Stomach (tissue), 8 donors: ENCODE measurements at regions not wholly inside any gene's neighbourhood (a gene's known extent, or its start where the extent isn't known, plus 50 kb on each side); places are given as distances from the start of the nearest gene placed in this dataset.

Source experiments
- DNase-seq, 2 donors: peaks; one replicate each; pipeline versions ENCODE4 v3.0.0 to v3.0.0-alpha.2; 2013 to 2019
- H3K27ac ChIP-seq, 5 donors: fragments of 200-600 bp in 4 of 5; sonication (generic) in 4 of 5; one replicate each; pipeline ENCODE4 v1.5.1; 2013 to 2019; ENCODE audit warnings: mild to moderate bottlenecking in 1 of 5, moderate library complexity in 1 of 5
- H3K27me3 ChIP-seq, 3 donors: fragments of 200-600 bp; sonication (generic); one replicate each; pipeline ENCODE4 v1.5.1; 2017 to 2019; ENCODE audit warnings: mixed run types in 1 of 3
- H3K36me3 ChIP-seq, 4 donors: fragments of 200-600 bp; sonication (generic); 1 replicate in 3 of 4; 2 replicates in 1 of 4; pipeline ENCODE4 v1.5.1; 2016 to 2019
- H3K4me1 ChIP-seq, 4 donors: fragments of 200-600 bp; sonication (generic); one replicate each; pipeline ENCODE4 v1.5.1; 2016 to 2019
- H3K4me3 ChIP-seq, 4 donors: fragments of 200-600 bp; sonication (generic) in 3 of 4; one replicate each; pipeline ENCODE4 v1.5.1; 2016 to 2019; ENCODE audit warnings: mild to moderate bottlenecking in 1 of 4
- H3K9me3 ChIP-seq, 4 donors: fragments of 200-600 bp; sonication (generic); one replicate each; pipeline ENCODE4 v1.5.1; 2016 to 2019
- CTCF ChIP-seq, 7 experiments: fragments of 450-650 bp in 4 of 7; fragments of 200-600 bp in 3 of 7; sonication (generic) in 3 of 7; IDR thresholded peaks; one replicate each; pipeline ENCODE4 v1.5.1; 2016 to 2019; ENCODE audit warnings: antibody characterized with exemption in 7 of 7, control low read depth in 2 of 7, mild to moderate bottlenecking in 1 of 7
- EP300 ChIP-seq: sonication (generic); formaldehyde crosslinking; IDR thresholded peaks from one replicate; pipeline ENCODE4 v1.6.1; 2017; ENCODE audit warnings: antibody characterized with exemption
- POLR2A ChIP-seq, 4 donors: fragments of 450-650 bp; IDR thresholded peaks; one replicate each; pipeline ENCODE4 v1.6.1; 2016; ENCODE audit warnings: antibody characterized with exemption in 4 of 4, control low read depth in 2 of 4, mild to moderate bottlenecking in 1 of 4, moderate library complexity in 1 of 4
- POLR2AphosphoS5 ChIP-seq, 3 donors: sonication (generic); formaldehyde crosslinking; IDR thresholded peaks; one replicate each; pipeline ENCODE4 v1.6.1; 2016; ENCODE audit warnings: antibody characterized with exemption in 3 of 3
- WGBS, 5 donors: extraction: QIAGEN DNeasy Blood & Tissue Kit in 3 of 5; methylation state at CpG; one replicate each; pipeline versions ENCODE4 v1.1.5 to v1.1.7; 2013 to 2018; 5-methylcytosine and 5-hydroxymethylcytosine counted together
- intact Hi-C: fragments of 100-400 bp; cut with DNase I; formaldehyde crosslinking; loops from one replicate; pipeline ENCODE4 v1.15.1; 2023; ENCODE audit warnings: low total_unique reads
- donor health status: healthy with polysubstance abuse.
- donor health status: Bipolar disorder and iron deficiency.
- donor health status: healthy.

DNA sequence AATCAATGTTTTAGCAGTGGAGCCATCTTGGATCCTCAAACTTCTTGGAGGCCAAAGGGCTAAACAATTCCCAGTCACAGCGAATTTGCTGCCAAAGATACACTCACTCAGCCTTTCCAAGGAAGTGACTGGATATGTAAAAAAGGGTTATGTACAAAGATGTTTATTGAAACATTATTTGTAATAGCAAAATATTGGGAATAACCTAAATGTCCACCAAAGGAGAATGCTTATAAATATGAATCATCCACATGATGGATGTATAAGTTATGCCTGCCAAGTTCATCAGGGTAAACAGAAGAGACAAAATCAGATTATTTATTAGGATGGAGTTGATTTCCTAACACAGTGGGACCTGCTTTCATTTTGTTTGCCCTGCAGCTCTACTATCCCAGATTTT, 145.2 kb upstream of the ABCA1 start:
- Histone ChIP-seq H3K4me3 (no peak overlapping the region), H3K27ac (no peak overlapping the region), H3K36me3 (no peaks in the 10 kb centered on the region), H3K4me1 (peaks cover 0 to 3% (median 0%) of the 10 kb centered on the region in 4 donors), H3K9me3 (no peaks in the 10 kb centered on the region), H3K27me3 (no peaks in the 10 kb centered on the region)
- WGBS, 5 donors = 66 to 88% (median 82%) methylated on average over 1 of the region's 1 CpG
- TF ChIP-seq POLR2AphosphoS5 (IDR thresholded peaks at IDR 0.05) = no peak
- no peak for DNase-seq
- intact Hi-C loops = no loop called here

DNA sequence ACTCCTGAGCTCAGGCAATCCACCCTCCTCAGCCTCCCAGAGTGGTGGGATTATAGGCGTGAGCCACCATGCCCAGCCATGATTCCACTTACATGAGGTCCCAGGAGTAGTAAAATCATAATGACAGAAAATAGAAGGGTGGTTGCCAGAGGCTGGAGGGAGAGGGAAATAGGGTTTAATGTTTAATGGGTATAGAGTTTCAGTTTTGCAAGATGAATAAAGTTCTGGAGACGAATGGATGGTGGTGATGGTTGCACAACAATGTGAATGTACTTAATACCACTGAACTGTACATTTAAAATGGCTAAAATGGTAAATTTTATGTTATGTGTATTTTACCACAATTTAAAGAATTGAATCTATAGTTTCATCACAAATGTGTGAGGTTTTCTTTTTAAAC, 146.5 kb upstream of the ABCA1 start:
- Histone ChIP-seq H3K36me3 (no peaks in the 10 kb centered on the region), H3K9me3 (no peaks in the 10 kb centered on the region), H3K27ac (no peak overlapping the region), H3K27me3 (no peaks in the 10 kb centered on the region), H3K4me3 (no peak overlapping the region), H3K4me1 (peaks cover 0 to 2% (median 0%) of the 10 kb centered on the region in 4 donors)
- TF ChIP-seq POLR2A (IDR thresholded peaks at IDR 0.05) (no peak), POLR2AphosphoS5 (IDR thresholded peaks at IDR 0.05) (no peak), EP300 (no peak), CTCF (IDR thresholded peaks at IDR 0.05) (no peak)
- 82 to 91% (median 89%) methylated on average over 2 of the region's 2 CpGs for WGBS, 5 donors
- no peak for DNase-seq
- intact Hi-C loops = no loop called here

DNA sequence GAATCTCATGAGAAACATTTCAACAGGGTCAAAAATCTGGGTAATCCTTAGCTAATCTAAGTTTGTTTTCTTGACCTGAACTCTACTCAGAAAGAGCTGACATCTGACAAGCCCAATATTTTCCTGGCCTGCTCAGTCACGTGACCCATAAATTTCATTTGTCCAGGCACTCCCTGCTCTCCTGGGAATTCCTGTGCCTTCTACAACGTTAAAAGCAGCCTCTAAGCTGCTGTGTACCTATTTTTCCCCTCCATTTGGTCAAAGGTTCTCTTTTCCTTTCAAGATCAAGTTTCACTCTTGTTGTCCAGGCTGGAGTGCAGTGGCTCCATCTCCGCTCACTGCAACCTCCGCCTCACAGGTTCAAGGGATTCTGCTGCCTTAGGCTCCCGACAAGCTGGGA, 148.8 kb upstream of the ABCA1 start:
- intact Hi-C loops = no loop called here
- no peaks in the 10 kb centered on the region for H3K4me1 ChIP-seq
- no peaks in the 10 kb centered on the region for H3K9me3 ChIP-seq
- H3K4me3 ChIP-seq = no peak overlapping the region
- TF ChIP-seq POLR2A (IDR thresholded peaks at IDR 0.05) (no peak), EP300 (no peak), CTCF (IDR thresholded peaks at IDR 0.05) (no peak), POLR2AphosphoS5 (IDR thresholded peaks at IDR 0.05) (no peak)
- no peak overlapping the region for H3K27ac ChIP-seq
- no peaks in the 10 kb centered on the region for H3K27me3 ChIP-seq
- DNase-seq = no peak
- 63 to 73% (median 68%) methylated on average over 5 of the region's 5 CpGs for WGBS, 5 donors
- no peaks in the 10 kb centered on the region for H3K36me3 ChIP-seq

DNA sequence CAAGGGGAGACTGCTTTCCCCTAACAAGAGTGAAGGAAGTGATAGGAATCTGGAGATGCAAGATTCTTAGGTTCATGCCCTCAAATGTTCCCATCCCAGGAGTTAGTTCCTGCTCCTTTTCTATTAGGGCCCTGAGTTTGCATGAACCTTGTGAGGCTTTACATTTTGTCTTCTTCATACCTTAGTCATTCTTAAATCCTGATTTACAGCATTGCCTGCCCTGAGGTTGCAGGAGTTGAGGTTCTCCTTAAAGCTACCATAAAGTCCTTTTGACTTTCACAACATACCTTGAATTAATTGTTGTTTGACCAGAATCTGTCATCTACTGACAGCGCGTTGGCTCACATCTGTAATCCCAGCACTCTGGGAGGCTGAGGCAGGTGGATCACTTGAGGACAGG, 151.5 kb upstream of the ABCA1 start:
- Histone ChIP-seq H3K27ac (no peak overlapping the region), H3K9me3 (no peaks in the 10 kb centered on the region), H3K4me1 (no peaks in the 10 kb centered on the region), H3K36me3 (no peaks in the 10 kb centered on the region), H3K27me3 (no peaks in the 10 kb centered on the region), H3K4me3 (no peak overlapping the region)
- 93 to 98% (median 96%) methylated on average over 2 of the region's 2 CpGs for WGBS, 5 donors
- intact Hi-C loops = no loop called here
- DNase-seq = no peak
- TF ChIP-seq POLR2A (IDR thresholded peaks at IDR 0.05) (no peak), CTCF (IDR thresholded peaks at IDR 0.05) (no peak), POLR2AphosphoS5 (IDR thresholded peaks at IDR 0.05) (no peak), EP300 (no peak)

DNA sequence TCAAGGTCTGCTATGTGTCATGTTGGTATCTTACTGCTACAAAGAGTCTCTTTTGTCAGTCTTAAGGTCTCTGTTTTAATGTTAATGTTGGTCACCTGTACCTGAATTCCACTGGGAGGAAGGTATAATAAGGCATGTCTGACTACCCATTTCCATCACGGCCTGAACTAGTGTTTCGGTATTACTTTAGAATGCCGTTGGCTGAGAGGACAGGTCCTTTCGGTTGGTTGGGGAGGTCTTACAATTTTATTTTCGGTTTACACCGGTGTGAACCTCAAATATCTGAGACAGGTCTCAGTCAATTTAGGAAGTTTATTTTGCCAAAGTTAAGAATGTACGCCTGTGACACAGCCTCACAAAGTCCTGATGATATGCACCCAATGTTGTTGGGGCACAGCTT, 154.9 kb upstream of the ABCA1 start:
- no peak overlapping the region for H3K4me3 ChIP-seq
- WGBS, 5 donors = 40 to 64% (median 59%) methylated on average over 7 of the region's 7 CpGs
- TF ChIP-seq POLR2AphosphoS5 (IDR thresholded peaks at IDR 0.05) = no peak
- no peak for TF ChIP-seq POLR2A (IDR thresholded peaks at IDR 0.05)
- TF ChIP-seq CTCF (IDR thresholded peaks at IDR 0.05) = no peak
- TF ChIP-seq EP300 = no peak
- H3K27ac ChIP-seq = no peak overlapping the region
- no peaks in the 10 kb centered on the region for H3K9me3 ChIP-seq
- no peaks in the 10 kb centered on the region for H3K36me3 ChIP-seq
- peaks cover 0 to under 1% (median 0%) of the 10 kb centered on the region in 4 donors for H3K4me1 ChIP-seq
- intact Hi-C loops = no loop called here
- no peak for DNase-seq
- no peaks in the 10 kb centered on the region for H3K27me3 ChIP-seq
